ENCODE measurements at regions not wholly inside any gene's neighbourhood (a gene's known extent, or its start where the extent isn't known, plus 50 kb on each side); places are given as distances from the start of the nearest gene placed in this dataset.

DNA sequence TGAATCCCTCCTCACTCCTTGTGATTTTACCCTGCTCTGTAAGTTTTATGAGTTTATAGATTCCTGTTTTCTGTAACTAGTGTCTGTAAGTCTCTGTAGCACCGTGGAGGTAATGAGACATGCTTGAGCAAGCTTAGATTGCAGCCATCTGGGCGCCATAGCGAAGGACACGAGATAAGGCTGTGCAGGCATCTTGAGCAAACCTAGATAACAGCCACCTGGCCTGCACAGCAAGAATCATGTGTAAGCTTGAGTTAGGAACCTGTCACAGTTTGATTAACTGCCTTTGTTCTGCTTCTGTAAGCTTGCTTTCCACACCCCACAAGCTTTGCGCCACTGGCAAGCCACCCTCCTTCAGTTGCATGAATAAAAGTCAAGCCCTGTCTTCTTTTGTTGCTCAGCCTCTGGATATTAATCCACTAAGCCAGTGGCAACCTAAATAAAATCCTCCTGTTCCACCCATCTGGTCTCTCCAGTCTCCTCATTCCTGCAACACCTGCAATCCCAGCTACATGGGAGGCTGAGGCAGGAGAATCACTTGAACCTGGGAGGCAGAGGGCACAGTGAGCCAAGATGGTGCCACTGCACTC lies 270.6 kb upstream of the RGPD4 start:
- H3K27ac ChIP-seq, result no peak overlapping the region
- H3K4me1 ChIP-seq (replicated peaks; ENCODE audit: insufficient read depth), result no peaks in the 10 kb centered on the region
- H2AFZ ChIP-seq, result no peak overlapping the region
- H4K20me1 ChIP-seq (ENCODE audit: insufficient read depth), result no peaks in the 10 kb centered on the region; the same call in 1 of the 2 replicates
- H3K4me3 ChIP-seq, result no peak overlapping the region
- no peaks in the 10 kb centered on the region; the same call in 1 of the 2 replicates for H3K9me2 ChIP-seq (ENCODE audit: insufficient read depth)
- H3K9me3 ChIP-seq (ENCODE audit: insufficient read depth, low read depth), result no peaks in the 10 kb centered on the region
- no peak overlapping the region for H3K4me2 ChIP-seq
- H3K36me3 ChIP-seq (ENCODE audit: low read depth), result no peaks in the 10 kb centered on the region
- H3F3A ChIP-seq (ENCODE audit: insufficient read depth, low read depth), result no peaks in the 10 kb centered on the region
- intact Hi-C loops (cut with micrococcal nuclease; ENCODE audit: unreplicated experiment), result no loop called here
- no peaks in the 10 kb centered on the region for H3K27me3 ChIP-seq (ENCODE audit: insufficient read depth, low read depth)
- no peak for TF ChIP-seq CTCF (conservative IDR thresholded peaks at IDR 0.05)
- no peak for TF ChIP-seq EZH2 (IDR thresholded peaks at IDR 0.05; ENCODE audit: low read depth)
- DNase-seq, result no peak
- H3K79me2 ChIP-seq (ENCODE audit: low read depth), result no peaks in the 10 kb centered on the region
- ChIA-PET POLR2A (ENCODE audit: unreplicated experiment) (no interaction called here), CTCF (no interaction called here)
- no TSS peak for BruUV-seq (replicated peaks)

GRCh38 chr2:107558295-107558694 lies 268.4 kb upstream of the RGPD4 start:
- Histone ChIP-seq H3K36me3 (ENCODE audit: low read depth) (no peaks in the 10 kb centered on the region), H3K4me2 (no peak overlapping the region), H3K9me2 (ENCODE audit: insufficient read depth) (no peaks in the 10 kb centered on the region; the same call in 1 of the 2 replicates), H4K20me1 (ENCODE audit: insufficient read depth) (no peaks in the 10 kb centered on the region; the same call in 1 of the 2 replicates), H3K79me2 (ENCODE audit: low read depth) (no peaks in the 10 kb centered on the region), H3F3A (ENCODE audit: insufficient read depth, low read depth) (no peaks in the 10 kb centered on the region), H3K27ac (no peak overlapping the region), H2AFZ (no peak overlapping the region), H3K4me1 (replicated peaks; ENCODE audit: insufficient read depth) (no peaks in the 10 kb centered on the region), H3K27me3 (ENCODE audit: insufficient read depth, low read depth) (no peaks in the 10 kb centered on the region), H3K4me3 (no peak overlapping the region), H3K9me3 (ENCODE audit: insufficient read depth, low read depth) (no peaks in the 10 kb centered on the region)
- BruUV-seq (replicated peaks), result no TSS peak
- ChIA-PET POLR2A (ENCODE audit: unreplicated experiment) (no interaction called here), CTCF (no interaction called here)
- no peak for DNase-seq
- intact Hi-C loops (cut with micrococcal nuclease; ENCODE audit: unreplicated experiment), result no loop called here
- TF ChIP-seq EZH2 (IDR thresholded peaks at IDR 0.05; ENCODE audit: low read depth), result no peak
- TF ChIP-seq CTCF (conservative IDR thresholded peaks at IDR 0.05), result no peak

- Histone ChIP-seq H3K4me3 (no peak overlapping the region), H3K27me3 (ENCODE audit: insufficient read depth, low read depth) (no peaks in the 10 kb centered on the region), H3K27ac (no peak overlapping the region), H3K4me1 (replicated peaks; ENCODE audit: insufficient read depth) (no peaks in the 10 kb centered on the region), H3K79me2 (ENCODE audit: low read depth) (no peaks in the 10 kb centered on the region), H3K4me2 (no peak overlapping the region), H3F3A (ENCODE audit: insufficient read depth, low read depth) (no peaks in the 10 kb centered on the region), H3K9me2 (ENCODE audit: insufficient read depth) (no peaks in the 10 kb centered on the region), H3K36me3 (ENCODE audit: low read depth) (no peaks in the 10 kb centered on the region), H3K9me3 (ENCODE audit: insufficient read depth, low read depth) (no peaks in the 10 kb centered on the region), H4K20me1 (ENCODE audit: insufficient read depth) (no peaks in the 10 kb centered on the region), H2AFZ (no peak overlapping the region)
- BruUV-seq (replicated peaks), result no TSS peak
- TF ChIP-seq EZH2 (IDR thresholded peaks at IDR 0.05; ENCODE audit: low read depth) (no peak), CTCF (conservative IDR thresholded peaks at IDR 0.05) (no peak)
- DNase-seq, result no peak
- ChIA-PET POLR2A (ENCODE audit: unreplicated experiment) (no interaction called here), CTCF (no interaction called here)
- intact Hi-C loops (cut with micrococcal nuclease; ENCODE audit: unreplicated experiment), result no loop called here
Observed at GRCh38 chr2:107569496-107569895, 257.2 kb upstream of the RGPD4 start.
